Amniotic stem cell (primary cell): ENCODE measurements at regions not wholly inside any gene's neighbourhood (a gene's known extent, or its start where the extent isn't known, plus 50 kb on each side); places are given as distances from the start of the nearest gene placed in this dataset.
"Not testable (repeated sequence)": the region's sequence is repeated elsewhere in the genome, so short reads cannot be mapped to it uniquely, and the experiment has no call there.

ENCODE experiments used
- DNase-seq: peaks from one replicate; lab custom pipeline; 2025; lab: John Stamatoyannopoulos, UW

DNA sequence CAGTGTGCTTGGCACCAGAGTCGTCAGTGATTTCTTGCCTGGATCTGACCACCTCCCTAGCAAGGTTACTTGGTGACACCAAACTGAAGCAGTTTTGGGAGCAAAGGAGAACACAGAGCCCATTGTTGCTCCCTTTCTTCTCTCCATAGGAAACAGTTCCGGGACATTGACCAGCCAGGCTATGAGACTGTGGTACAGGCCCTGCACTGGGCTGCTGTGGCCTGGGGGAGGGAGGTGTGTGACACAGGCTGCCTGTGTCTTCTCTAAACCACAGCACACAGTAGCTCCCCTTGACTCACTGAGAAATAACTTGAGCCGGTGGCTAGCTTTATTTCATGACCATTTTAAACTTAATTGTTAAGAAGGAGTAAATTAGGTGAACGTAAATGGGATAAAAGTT is 214.8 kb upstream of the UBL3 start:
- DNase-seq = no peak

DNA sequence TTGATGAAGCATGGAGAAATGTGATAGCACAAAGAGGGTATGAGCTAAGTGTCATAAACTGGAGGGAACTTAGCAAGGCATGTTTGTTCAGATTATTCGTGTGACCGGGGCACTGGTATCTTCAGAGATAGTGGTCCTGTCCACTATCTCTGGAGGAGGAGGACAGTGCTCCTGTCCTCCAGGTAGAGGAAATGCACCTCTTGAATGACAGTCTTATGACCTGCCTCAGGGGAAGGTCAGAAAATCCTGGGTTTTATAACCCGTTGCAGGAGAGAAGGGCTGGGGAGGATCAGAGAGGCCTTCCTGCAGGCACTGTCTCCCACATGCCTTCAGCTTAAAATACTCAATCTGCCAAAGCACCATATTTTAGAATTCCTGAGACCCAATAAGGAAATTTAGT is 213.5 kb upstream of the UBL3 start:
- no peak for DNase-seq

DNA sequence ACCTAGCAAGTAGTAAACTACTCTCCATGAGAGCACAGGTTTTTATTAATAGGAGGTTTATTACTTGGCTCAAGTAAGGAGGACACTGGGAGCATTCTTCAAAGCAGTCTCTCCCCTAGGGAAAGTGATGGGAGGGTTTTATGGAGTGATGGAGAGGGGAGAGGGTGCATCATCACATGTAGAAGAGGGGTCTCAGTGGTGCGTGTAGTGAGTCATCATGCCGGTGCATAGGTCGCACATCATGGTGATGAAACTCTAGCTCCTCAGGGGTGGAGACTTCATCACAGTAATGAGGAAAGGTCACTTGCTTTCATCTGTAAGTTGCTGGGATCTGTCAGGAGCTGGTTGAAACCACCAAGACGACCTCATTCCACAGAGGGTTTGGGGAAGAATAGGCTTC is 210.8 kb upstream of the UBL3 start:
- no peak for DNase-seq

DNA sequence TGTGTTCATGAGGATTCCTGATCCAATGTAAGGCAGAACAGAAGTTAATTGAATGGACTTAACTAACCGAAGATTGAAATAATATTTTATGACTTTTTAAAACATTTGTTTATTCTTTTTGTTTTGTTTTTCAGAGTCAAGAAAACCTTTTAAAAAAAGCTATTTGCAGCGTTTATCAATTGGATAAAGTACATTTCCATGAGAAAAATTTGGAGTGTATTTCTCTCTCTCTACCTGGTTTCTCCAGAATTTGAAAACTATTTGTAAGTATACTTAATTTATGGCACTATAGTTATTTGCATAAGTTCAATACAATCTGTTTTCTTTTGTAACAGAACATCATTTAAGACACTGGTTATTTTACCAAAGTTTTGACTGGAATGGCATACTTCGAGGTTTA is 208.0 kb upstream of the UBL3 start:
- no peak for DNase-seq

DNA sequence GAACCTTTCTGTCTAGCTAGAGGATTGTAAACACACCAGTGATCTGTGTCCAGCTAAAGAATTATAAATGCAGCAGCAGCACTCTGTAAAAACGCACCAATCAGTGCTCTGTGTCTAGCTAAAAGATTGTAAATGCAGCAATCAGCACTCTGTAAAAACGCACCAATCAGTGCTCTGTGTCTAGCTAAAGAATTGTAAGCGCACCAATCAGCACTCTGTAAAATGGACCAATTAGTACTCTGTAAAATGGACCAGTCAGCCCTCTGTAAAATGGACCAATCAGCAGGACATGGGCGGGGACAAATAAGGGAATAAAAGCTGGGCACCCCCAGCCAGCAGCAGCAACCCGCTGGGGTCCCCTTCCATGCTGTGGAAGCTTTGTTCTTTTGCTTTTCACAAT is 204.1 kb upstream of the UBL3 start:
- not testable (repeated sequence) for DNase-seq

DNA sequence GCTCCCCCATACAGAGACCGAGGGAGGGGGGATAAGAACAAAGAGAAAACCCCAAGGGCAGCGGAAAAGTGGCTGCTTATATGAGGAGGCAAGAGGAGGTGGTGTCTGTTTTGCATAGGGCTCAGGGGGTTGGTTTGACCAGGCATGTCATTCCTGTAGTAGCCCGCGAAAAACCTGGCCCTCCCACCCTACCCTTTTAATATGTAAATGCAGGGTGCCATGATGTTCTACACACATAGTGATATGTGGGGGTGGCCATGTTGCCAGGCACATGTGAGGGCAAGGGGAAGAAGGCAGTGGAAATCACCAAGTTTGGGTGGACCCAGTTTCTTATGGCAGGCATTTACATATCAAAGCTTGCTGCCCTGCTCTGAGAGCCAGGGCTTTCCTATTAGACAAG is 203.5 kb upstream of the UBL3 start:
- DNase-seq = no peak

DNA sequence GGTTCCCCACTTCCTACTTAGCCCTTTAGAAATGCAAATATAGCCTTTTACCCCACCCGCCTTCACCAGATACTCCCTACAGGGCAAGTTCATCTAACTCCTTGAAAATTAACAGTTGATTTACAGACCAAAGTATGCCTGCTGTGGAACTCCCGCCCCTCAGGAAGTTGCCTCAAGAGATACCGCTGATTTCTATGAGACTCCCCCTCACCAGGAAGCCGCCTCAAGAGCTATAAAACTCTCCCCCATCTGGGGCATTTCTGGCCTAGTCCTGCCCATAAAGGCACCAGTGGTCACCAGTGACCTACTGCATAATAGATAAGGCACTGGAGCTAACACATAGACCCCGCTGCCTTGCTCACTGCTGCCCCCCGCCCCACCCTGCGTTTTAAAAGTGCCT is 201.7 kb upstream of the UBL3 start:
- DNase-seq = no peak

DNA sequence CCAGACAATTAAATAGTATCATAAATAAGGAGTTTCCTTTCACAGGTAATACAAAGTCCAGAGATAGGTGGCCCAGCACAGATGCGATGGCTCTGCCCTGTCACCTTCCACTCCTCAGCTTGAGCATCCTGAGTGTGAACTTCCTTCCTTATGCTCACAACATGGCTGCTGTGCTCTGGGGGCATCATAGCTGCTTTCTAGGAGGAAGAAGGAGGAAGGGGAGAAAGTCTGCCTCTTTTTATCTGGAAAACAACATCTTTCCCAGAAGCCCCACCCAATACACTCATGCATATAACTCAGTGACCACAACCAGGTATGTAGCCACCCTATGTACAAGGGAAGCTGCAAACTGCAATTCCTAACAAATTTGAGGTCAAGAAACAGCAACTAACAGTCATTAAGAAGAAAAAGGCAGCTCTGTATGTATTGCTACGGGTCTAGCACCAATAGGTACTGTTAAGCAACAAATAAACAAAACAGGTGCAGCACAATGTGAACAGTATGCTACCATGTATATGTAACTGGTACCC is 201.2 kb upstream of the UBL3 start:
- DNase-seq = no peak

DNA sequence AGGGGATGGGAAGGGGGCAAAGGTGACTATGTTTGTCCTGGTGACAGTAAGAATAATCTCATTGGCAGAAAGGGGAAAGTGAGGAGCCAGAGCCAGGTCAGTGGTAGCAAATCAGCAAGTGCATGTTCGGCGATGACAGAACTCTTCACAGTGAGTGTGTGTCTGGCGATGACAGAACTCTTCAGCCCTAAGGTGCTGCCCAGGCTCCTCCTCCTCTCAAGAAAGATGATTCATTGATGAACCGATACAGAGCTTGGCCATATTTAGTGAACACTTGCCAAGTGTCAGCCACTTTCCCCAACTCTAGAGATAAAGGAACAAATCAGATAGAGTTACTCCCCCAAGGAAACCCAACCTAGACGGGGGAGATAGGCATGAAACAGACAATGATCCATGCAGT is 199.3 kb upstream of the UBL3 start:
- no peak for DNase-seq

DNA sequence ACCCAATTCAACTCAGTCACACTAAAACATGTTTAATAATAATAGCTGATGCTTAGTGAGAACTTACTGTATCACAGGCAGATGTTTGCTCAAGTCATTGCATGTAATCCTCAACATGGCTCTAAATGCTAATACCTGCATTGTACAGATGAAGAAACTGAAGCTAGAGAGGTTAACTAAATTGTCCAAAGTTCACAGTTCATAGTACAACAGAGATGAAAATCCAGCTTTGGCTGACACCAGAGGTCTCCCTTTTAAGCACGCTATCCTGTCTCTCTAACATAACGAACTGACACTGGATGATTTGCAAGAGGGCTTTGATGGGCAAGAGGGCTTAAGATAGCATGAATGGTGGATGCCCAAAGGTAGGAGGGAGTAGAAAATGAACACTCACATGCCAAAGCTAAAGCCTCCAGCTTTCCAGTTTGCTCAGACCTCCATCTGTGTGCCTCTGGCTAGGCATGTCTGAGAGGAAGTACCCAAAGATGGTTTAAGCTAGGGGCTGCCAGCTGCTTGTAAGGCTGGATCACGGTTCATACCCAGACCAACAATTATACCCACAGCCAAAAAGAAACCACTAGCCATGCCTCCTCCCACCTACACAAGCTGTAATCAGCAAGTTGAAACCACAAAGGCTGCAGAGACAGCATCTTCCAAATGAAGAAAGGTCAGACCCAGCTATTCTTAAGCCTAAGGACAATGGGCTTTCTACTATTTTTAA is 196.9 kb upstream of the UBL3 start:
- DNase-seq = no peak

DNA sequence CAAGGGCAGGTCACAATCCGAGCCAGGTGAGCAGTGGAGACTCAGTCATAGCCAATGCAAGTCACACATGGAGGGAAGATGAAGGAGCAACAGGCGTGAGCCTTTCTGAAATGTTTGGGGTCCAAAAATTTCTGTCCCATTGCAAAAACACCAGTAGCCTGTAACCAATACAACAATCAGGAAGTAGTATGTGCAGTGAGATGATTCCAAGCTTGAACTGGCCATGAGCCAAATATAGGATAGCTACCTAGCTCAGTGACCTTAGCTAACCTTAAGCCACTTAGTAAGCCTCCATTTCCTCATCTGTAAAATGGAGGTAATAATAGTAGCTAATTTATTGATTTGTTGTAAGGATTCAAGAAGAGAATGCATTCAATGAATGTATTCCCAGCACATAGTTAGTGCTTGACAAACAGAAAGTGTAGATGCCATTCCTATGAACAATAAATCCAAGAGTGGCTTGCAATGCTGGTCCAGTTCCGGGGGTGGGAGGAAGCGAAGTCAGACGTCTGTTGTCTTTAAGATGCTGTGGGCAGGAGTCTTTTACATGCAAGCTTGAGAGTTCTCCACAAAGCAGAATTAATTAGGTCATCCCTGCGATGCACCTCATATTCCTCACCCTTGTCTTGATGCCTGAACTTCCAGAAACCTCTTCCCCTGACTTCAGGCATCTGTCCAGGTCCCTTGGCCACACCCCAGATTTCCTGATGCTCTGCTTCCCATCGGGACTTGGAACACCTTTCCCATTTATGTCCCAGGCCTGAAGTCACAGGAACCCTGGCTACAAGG is 195.7 kb upstream of the UBL3 start:
- DNase-seq = peak; percentile 41

DNA sequence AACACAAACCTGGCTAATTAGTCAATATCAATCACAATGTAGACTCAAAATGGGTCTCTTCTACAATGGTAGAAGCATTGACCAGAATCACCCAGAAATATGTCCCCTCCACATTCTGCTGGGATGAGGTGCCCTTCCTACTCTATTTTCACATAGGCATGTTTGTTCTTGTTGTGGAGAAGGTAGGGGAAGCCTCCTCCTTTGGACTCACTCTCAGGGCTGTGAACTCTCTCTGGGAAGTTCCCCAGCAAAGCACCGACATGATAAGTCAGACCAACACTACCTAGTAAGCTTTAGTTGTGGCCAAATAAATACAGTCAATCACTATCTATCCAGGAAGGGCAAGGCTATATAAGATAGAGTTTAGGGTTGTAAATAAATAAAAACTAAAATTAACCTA is 194.5 kb upstream of the UBL3 start:
- no peak for DNase-seq

DNA sequence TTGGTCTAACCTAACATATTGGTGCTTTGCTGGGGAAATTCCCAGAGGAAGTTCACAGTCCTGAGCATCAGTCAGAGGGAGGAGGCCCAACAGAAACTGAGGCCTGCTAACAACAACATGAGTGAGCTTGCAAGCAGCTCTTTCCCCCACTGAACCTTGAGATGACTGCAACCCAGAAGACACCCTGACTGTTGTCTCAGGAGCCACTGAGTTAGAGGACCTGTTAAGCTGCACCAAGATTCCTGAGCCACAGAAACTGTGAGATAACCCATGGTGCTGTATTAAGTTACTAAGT is 193.2 kb upstream of the UBL3 start:
- no peak for DNase-seq

DNA sequence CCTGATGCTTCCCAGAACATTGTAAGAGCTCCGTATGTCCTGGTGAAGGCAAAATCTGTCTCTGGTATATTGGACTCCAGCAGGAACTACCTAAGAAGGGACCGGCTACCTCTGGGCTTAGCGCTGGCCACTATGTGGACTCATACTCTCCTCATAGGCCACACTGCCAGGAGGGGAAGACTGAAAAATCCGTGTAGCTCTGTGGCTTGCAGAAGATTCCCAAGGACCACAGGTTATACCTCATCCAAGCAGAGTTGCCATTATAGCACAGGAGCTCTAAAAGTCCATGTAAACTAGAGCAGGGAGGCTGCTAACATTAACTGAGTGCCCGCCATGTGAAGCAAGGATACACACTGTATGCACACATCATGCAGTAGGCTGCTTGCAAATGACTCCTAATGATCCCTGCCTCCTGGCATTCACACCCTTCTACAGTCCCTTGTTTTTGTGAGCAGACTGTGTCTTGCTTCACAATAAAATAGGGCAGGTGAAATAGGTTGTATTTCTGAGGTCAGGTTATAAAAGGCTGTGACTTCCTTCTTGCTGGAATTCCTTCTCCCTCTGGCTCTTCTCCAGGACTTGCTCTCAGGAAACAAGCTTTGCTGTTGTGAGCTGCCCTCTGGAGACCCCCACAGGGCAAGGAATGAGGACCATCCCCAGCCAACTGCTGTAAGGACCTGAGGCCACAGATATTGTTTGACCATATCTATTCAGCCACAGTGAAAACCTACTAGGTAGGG is 192.6 kb upstream of the UBL3 start:
- no peak for DNase-seq

DNA sequence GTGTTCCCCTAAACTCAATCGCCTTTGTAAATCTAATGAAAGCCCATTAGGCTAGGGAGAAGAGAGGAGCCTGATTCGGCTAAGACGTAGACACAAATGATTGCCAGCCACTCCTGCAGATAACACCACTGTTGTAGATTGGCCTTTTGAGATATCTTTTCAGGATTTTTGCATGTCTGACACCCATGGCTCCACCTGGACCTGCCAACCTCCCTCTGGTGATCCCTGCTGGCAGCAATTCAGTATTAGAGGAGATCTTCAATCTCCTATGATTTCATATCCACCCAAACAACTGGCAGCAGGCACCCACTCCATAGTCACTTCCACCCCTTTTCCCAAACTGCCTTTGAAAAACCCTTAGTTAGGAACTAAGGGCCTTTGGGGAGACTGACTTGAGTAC is 191.9 kb upstream of the UBL3 start:
- no peak for DNase-seq

DNA sequence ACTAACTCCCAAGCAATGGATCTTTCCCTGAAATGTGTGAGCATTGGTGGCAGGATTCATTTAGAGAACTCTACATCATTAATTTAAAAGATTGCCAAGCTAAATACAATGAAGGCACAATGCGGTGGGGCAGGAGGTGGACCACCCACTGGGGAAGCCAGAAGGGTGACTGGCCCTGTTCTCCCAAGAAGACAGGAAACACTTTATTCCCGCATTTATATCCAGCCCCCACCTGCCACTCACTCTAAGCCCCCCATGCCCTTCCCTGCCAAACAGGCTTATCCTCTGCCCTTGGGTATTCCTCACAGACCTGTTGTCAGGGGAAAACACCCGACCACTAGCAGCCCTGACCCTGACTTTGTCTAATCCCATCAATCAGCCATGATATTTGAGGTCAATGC is 189.1 kb upstream of the UBL3 start:
- no peak for DNase-seq

DNA sequence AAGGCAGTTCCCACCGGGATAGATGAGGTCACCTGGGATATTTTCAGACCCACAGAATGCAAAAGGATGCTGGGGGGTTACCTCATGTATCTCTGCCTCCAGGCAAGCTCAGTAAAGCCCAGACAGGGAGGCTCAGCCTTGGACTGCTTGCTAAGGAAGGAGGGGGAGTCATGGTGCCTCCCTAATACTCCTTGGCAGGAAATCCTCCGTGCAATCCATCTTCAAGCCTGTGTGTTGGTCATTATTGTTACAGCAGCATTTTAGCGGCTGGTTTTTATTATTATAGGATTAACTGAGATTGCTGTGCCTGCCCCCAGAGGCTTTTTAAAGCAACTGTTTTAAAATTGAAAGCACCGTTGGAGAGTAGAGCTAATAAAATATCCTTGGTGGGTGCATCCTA is 188.5 kb upstream of the UBL3 start:
- peak; percentile 37 for DNase-seq

DNA sequence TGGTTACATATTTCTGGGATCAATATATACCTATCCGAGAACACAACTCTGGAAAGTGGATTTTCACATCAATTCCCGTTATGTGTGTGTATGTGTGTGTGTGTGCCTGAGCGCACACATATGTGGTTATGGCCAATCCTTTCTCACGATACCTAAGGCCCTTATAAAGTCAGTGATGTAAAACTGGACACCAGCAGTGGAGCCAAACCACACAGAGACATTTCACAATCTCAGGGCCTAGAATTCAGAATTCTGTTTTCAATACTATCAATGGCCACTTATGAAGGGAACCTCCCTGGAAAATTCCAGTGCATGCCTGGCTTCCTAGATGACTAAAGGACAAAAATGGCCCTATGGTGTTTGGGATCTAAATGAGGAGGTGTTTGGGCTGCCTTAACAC is 187.3 kb upstream of the UBL3 start:
- no peak for DNase-seq

DNA sequence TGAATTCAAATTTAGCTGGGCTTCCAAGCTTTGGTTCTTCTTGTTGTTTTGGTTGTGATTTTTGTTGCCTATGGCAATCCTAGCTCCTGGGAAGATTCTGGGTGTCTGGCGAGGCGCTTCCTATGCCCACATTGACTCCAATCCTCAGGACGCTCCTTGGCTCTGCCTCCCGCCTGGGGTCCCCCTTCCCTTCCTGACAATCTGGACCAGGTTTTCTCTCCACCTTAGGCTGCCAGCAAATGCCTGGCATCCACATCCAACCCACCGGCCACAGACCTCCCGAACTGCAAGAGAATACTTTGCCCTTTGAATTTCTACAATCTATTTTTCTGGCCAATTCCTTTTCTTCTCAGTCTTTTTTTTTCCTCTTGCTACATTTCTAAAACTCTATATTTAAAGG is 186.9 kb upstream of the UBL3 start:
- no peak for DNase-seq

DNA sequence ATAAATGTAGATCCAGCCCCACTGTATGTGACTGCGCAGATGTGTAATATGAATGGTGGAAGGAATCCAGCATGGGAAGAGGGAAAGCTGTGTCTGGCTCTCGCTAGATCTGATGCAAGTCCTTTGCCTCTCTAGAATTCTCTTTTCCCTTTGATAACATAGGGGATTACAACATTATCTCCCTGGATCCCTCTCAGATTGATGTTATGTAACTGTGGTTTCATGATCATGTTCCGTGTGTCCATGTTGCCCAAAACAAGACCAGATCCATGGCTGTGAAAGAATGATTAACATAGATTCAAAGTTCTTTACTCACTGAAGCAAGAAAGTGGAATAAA is 184.0 kb upstream of the UBL3 start:
- DNase-seq = no peak

DNA sequence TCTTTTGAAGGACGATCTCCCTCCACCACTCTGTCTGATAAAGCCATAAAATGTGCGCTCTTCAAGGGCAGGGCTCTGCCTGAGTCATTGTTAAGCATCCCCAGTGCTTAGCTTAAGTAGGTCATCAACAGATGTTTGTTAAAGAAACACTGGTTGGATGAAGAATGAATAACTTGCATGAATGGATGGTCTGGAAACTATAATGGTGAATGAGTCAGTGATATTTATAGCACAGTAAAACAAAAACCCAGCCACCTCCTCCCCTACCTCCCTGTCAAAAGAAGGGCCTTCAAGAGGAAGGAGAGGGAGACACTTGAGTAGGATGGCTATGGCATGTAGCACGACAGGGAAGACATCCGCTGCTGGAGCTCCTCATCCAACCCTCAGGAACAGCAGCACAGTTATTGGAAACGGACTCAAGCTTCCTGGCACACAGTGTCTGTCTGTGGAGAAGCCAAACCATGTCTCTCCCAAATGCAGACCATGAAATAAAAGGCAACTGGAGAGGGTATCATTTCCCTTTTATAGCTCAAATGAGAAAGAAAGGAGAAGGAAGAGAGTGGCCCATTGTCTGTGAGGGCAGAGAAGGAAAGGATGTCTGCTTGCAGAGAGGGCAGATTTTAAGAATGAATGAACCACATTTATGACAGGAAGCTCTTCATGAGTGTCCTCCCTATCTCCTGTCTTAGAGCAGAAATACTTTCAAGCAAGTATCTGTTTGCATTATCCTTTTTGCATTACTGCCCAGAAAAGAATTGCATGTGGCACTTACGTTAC is 183.5 kb upstream of the UBL3 start:
- DNase-seq = peak; percentile 86

DNA sequence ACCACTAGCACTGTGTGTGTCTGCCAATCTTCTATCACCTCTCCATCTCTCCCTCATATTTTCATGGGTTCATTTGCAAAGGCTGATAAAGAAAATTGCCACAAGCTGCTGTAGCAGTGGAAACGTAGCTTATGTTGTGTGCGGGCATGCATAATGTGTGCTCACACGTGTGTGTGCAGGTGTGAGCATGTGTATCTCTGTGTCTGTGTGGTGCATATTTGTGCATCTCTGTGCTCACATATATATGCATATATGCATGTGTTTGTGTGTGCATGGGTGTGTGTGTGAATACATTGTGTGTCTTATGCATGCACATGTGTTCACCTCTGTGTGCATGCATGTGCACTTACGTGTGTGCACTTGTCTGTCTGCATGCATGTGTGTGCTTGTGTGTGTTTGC is 181.8 kb upstream of the UBL3 start:
- DNase-seq = no peak

DNA sequence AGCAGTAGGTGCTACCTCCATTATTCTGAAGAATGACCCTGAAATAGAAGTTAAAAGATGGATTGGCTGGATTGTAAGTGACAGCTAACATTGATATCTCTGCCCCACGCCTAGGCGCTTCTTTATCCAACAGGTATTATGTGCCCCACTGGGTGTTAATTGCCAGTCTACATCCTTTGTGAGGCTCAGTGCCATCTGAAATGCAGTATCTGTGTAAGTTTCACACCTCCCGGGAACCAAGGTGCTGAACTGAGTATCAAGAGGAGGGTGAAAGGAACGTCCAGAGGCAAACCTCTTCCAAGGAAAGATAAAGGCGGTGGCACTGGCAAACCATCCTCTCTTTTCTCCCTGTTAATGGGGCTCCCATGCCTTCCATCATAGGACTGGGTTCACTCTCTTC is 181.1 kb upstream of the UBL3 start:
- no peak for DNase-seq
